ENCODE measurements at regions not wholly inside any gene's neighbourhood (a gene's known extent, or its start where the extent isn't known, plus 50 kb on each side); places are given as distances from the start of the nearest gene placed in this dataset.

- Mint-ChIP-seq H3K27ac (no peak overlapping the region), H3K9me3 (peaks cover 0 to 19% (median 3%) of the 10 kb centered on the region in 7 donors), H3K4me3 (no peak overlapping the region), H3K36me3 (no peaks in the 10 kb centered on the region), H3K4me1 (no peaks in the 10 kb centered on the region), H3K27me3 (ENCODE audit: low read depth in 3 of 3) (no peaks in the 10 kb centered on the region)
- no peaks in the 10 kb centered on the region for H3K27me3 ChIP-seq (ENCODE audit: control insufficient read depth in 2 of 2, insufficient read depth in 2 of 2, low read length in 2 of 2)
- TF ChIP-seq CTCF (IDR thresholded peaks at IDR 0.05), result no peak
- DNase-seq, result no peak
- intact Hi-C loops (cut with micrococcal nuclease), result no loop called here
- no peak overlapping the region for H3K27ac ChIP-seq (ENCODE audit: low read depth in 1 of 2, low read length in 2 of 2)
- H2AFZ ChIP-seq (ENCODE audit: insufficient read depth, low read depth, low read length, poor library complexity, severe bottlenecking), result no peak overlapping the region
- no peaks in the 10 kb centered on the region for H3K36me3 ChIP-seq (replicated peaks in 1 of 2; ENCODE audit: control insufficient read depth in 1 of 2, insufficient read depth in 2 of 2, low read length in 2 of 2)
- H3K9me3 ChIP-seq (replicated peaks in 1 of 2; ENCODE audit: control insufficient read depth in 1 of 2, insufficient read depth in 1 of 2, low read length in 2 of 2), result peaks cover 16 to 30% of the 10 kb centered on the region in 2 donors
- H3K4me2 ChIP-seq (replicated peaks; ENCODE audit: extremely low read depth, low read length, poor library complexity, severe bottlenecking), result no peak overlapping the region
- H4K20me1 ChIP-seq (ENCODE audit: insufficient read depth, low read length), result no peaks in the 10 kb centered on the region
- H3K9ac ChIP-seq (ENCODE audit: insufficient read depth, low read length, poor library complexity, severe bottlenecking), result no peak overlapping the region
- H3K4me1 ChIP-seq (ENCODE audit: control insufficient read depth in 1 of 2, insufficient read depth in 2 of 2, low read length in 2 of 2), result no peaks in the 10 kb centered on the region
- 47% methylated on average over 2 of the region's 2 CpGs for WGBS (ENCODE audit: insufficient coverage)
- no peak overlapping the region for H3K4me3 ChIP-seq (replicated peaks in 1 of 3; ENCODE audit: low read depth in 2 of 3, low read length in 3 of 3)
- H3K79me2 ChIP-seq (ENCODE audit: insufficient read depth, low read length), result no peaks in the 10 kb centered on the region
Observed at GRCh38 chr7:54189330-54189729, 352.8 kb upstream of the VSTM2A start.

GRCh38 chr7:54201501-54201900 is 340.7 kb upstream of the VSTM2A start:
- Histone ChIP-seq H3K36me3 (replicated peaks in 1 of 2; ENCODE audit: control insufficient read depth in 1 of 2, insufficient read depth in 2 of 2, low read length in 2 of 2) (no peaks in the 10 kb centered on the region), H3K9ac (ENCODE audit: insufficient read depth, low read length, poor library complexity, severe bottlenecking) (no peak overlapping the region), H3K4me1 (ENCODE audit: control insufficient read depth in 1 of 2, insufficient read depth in 2 of 2, low read length in 2 of 2) (no peaks in the 10 kb centered on the region), H4K20me1 (ENCODE audit: insufficient read depth, low read length) (no peaks in the 10 kb centered on the region), H3K9me3 (replicated peaks in 1 of 2; ENCODE audit: control insufficient read depth in 1 of 2, insufficient read depth in 1 of 2, low read length in 2 of 2) (peaks cover 13 to 15% of the 10 kb centered on the region in 2 donors), H3K27me3 (ENCODE audit: control insufficient read depth in 2 of 2, insufficient read depth in 2 of 2, low read length in 2 of 2) (no peaks in the 10 kb centered on the region), H3K4me2 (replicated peaks; ENCODE audit: extremely low read depth, low read length, poor library complexity, severe bottlenecking) (no peak overlapping the region), H2AFZ (ENCODE audit: insufficient read depth, low read depth, low read length, poor library complexity, severe bottlenecking) (no peak overlapping the region), H3K79me2 (ENCODE audit: insufficient read depth, low read length) (no peaks in the 10 kb centered on the region), H3K4me3 (replicated peaks in 1 of 3; ENCODE audit: low read depth in 2 of 3, low read length in 3 of 3) (no peak overlapping the region), H3K27ac (ENCODE audit: low read depth in 1 of 2, low read length in 2 of 2) (no peak overlapping the region)
- no peaks in the 10 kb centered on the region for H3K36me3 Mint-ChIP-seq
- H3K4me3 Mint-ChIP-seq, result no peak overlapping the region
- H3K9me3 Mint-ChIP-seq, result peaks cover 3 to 10% (median 5%) of the 10 kb centered on the region in 7 donors
- intact Hi-C loops (cut with micrococcal nuclease), result no loop called here
- no peaks in the 10 kb centered on the region for H3K27me3 Mint-ChIP-seq (ENCODE audit: low read depth in 3 of 3)
- TF ChIP-seq CTCF (IDR thresholded peaks at IDR 0.05), result no peak
- no peaks in the 10 kb centered on the region for H3K4me1 Mint-ChIP-seq
- H3K27ac Mint-ChIP-seq, result no peak overlapping the region
- DNase-seq, result no peak

Data from CD14-positive monocyte (primary cell).